ENCODE measurements at regions not wholly inside any gene's neighbourhood (a gene's known extent, or its start where the extent isn't known, plus 50 kb on each side); places are given as distances from the start of the nearest gene placed in this dataset.

DNA sequence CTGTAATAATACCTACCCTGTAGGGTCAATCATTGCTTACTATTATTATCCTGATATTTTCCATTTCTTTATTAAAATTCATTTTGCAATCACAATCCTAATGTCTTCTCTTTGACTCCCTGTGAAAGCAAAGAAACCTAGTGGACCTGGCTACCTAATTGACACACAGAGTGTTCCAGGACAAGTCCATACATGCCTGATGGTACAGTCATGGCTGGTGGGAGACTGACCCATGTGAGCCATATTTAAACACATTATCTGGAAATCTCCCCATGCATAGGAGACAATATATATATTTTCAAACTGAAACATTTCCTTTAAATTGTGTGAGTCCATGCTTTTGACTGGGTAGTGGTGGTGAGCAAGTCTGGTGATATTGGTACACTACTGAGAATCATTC, 230.6 kb upstream of the DACH1 start:
- no peak for FAIRE-seq

DNA sequence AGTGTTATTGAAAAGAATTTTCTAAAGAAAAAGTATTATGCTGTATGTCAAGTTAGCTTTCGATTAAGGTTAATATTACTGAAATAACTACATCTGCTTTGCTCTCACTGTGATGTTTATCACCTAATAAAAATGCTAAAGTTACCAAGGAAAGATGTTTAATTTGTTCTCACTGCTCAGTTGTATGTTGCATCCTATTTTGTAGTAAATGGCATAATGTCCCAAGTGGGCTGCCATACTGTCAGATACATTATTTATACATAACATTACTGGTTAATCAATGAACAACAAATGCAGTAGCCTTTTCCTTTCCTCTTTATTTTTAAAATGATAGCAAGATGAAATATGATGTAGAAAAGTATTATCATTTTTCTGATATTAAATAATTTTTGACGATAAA, 226.3 kb upstream of the DACH1 start:
- FAIRE-seq: no peak

DNA sequence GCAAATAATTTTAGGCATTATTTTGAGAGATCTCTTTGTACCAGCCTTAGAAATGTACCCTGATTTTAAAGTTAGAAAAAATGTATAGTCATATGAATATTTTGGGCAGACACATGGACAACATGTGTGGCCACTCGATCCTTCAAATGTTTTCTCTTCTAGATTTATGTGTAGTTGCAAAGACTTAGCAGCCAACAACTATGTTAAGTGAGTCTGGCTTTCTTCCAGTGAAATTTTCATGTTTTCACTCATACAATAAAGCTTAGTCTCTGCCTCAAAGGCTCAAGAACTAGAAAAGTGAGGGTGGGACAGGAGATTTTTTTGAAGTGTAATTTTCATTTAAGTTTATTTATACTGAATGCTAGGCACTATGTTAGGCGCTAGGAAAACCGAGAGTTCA, 207.7 kb upstream of the DACH1 start:
- FAIRE-seq: no peak

DNA sequence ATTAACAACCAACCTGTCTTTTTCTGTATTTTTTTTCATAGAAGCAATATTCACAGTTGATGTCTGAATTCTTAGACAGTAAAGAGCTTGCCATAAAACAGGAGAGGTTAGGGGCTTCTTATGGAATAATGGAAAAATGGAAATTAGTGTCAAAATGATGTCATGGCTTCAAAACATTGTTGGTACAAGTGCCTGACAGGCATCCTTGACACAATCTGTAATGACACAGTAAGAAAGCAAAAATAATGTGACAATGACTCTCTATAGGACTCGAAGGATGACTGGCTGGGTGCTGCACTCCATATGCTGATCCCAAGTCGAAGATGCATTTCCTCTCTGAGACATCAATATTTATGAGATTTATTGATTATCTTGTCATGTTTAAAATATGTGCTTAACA, 205.3 kb upstream of the DACH1 start:
- FAIRE-seq: no peak

GRCh38 chr13:72071713-72072112, 204.7 kb upstream of the DACH1 start:
- no peak for FAIRE-seq

- FAIRE-seq: no peak
These were observed 195.6 kb upstream of the DACH1 start for GRCh38 chr13:72062566-72062965.

DNA sequence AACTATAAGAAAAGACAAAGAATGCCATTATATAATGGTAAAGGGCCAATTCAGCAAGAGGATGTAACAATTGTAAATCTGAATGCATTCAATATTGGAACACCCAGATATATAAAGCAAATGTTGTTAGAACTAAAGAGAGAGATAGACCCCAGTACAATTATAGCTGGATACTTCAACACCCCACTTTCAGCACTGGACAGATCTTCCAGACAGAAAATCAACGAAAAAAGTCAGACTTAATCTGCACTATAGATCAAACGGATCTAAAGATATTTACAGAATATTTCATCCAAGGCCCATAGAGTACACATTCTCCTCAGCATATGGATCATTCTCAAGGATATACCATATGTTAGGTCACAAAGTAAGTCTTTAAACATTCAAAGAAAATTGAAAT, 194.6 kb upstream of the DACH1 start:
- FAIRE-seq: no peak

DNA sequence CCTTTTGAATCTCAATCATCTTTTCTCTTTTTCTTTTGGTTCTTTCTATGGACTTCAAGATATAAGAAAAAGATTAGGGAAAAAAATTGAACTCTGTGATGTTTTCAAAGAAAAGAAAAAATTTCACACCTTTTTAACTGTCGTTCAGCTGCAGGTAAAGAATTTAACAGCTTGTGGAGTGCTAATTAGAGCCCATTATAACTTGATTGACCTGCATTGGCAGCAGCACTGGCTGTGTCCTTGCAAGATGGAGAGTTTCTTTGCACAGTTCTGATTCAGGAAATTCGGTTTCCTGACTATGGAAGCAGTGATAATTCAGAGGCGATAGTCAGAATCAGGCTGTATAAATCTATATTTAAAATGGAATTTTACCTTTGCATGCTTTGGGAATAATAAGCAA, 183.2 kb upstream of the DACH1 start:
- no peak for FAIRE-seq

DNA sequence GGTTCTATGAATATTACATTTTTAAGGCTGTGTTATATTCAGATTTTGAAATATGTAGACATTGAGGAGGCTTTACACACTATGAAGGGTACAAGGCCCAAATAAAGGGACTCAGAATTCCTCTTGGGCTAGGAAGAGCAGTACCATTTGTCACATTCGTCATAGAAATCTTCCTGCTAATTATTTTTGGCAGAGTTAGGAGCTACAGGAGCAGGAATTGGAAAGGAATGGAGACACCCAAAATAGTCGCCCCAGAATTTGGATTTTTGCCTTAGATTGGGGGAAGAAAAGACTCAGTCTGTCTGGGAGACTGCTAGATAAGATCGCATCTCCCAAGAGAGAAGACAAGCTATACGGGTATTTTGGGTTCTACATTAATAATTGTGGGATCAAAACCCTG, 176.4 kb upstream of the DACH1 start:
- no peak for FAIRE-seq

DNA sequence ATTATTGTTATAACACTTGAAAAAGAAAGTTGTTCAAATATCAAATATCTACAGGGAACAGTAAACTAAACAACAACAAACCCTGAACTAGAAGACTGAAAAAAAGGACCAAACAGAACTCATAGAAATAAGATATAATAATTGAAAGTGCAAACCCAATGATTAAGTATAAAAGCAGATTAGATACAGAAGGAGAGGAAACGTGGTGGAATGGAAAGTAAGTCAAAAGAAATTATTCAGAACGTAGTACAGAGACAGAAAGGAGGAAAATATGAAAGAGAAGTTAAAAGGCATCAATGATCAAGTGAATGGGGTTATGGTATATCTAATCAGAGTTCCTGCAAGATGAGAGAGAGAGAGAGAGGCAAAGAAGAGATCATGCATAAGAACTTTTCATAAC, 174.2 kb upstream of the DACH1 start:
- no peak for FAIRE-seq

- FAIRE-seq: no peak
These were observed 172.1 kb upstream of the DACH1 start for GRCh38 chr13:72039126-72039525.

DNA sequence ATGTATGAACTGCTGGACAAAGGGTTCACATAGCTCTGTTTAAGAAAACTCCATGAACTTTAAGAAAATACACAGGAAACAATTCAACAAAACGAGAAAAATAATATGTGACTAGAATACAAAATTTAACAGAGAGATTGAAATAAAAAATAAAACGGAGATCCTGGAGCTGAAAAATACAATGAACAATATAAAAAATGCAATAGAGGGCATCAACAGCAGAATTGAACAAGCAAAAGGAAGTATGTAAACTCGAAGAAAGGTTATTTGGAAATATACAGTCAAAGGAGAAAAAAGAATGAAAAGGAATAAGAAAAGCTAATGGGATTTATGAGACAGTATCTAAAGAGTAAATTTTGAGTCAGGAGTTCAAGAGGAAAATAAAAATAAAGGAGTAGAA, 163.0 kb upstream of the DACH1 start:
- no peak for FAIRE-seq

GRCh38 chr13:72025836-72026235, 158.8 kb upstream of the DACH1 start:
- FAIRE-seq: no peak

- FAIRE-seq: no peak
These were observed 156.9 kb upstream of the DACH1 start for GRCh38 chr13:72023895-72024294.

GRCh38 chr13:72005455-72005854, 138.5 kb upstream of the DACH1 start:
- no peak for FAIRE-seq

- no peak for FAIRE-seq
These were observed 137.9 kb upstream of the DACH1 start for GRCh38 chr13:72004784-72005374.

DNA sequence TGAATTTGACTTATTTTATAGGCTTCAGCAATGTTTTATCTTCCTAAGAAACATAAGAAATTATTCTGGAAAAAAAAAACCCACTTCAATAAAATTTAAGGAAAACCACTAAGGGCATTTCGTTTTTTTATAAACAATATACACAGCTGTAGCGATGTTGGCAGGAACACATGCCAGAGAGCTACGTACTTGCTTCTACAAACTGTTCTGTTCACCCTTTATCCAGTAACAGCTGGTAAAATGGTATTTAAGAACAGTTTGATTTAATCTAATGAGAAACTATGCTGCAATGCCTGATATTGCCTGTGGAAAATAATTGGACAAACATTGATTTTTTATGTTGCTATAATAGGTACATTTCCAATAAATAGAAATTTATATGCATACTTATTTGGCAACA, 137.2 kb upstream of the DACH1 start:
- FAIRE-seq: no peak

DNA sequence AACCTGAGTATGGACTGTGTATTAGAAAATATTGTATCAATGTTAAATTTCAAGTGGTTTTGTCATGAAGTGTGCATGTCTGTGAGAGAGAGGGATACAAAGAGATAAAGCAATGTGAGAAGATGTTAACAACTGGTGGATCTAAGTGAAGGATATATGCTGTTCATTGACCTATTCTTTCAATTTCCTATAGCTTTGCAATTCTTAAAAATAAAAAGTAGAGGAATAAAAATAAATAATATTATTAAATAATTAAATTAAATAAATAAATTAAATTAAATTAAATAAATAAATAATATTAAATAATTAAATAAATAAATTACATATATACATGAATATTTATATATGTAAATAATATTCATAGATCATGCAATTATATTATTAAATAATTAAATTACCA, 131.2 kb upstream of the DACH1 start:
- FAIRE-seq: peak; percentile 98

DNA sequence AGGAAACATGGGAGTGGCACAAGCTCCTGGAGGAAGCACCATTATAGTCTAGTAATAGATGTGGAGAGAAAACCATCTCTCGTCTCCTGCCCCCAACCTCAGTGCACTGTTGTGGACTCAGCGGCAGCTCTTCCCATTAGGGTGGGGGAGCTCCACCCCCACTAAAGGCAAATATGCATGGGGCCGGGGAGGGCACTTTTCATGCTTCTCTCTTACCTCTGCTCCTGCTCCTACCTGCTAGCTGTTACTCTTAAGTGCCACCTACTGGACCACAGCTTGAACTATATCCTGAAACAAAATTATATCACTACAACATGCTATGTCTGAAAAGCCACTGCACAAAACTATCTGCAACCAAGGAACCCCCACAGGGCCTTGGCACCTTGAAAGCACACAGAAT, 112.6 kb upstream of the DACH1 start:
- FAIRE-seq: no peak

GRCh38 chr13:71977028-71977427, 110.0 kb upstream of the DACH1 start:
- FAIRE-seq: no peak

DNA sequence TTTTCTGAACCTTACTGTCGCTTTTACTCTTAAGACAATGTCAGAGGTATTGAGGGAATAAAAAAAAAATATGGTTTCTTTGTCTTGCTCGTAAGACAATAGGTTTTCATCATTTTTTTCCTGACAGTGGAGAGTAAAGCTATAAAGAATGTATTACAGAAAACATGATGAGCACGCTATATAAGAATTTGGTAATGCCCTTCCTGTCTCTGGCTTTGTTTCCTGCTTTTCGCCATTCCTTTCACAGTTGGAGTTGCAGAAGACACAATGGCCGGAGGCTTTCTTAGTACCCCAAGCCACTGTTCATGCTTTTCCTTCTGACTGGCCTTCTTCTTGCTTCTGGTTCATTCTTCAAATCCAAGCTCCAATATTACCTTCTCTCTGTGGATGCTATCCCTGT, 101.0 kb upstream of the DACH1 start:
- no peak for FAIRE-seq

GRCh38 chr13:71964491-71965100, 97.6 kb upstream of the DACH1 start:
- no peak for FAIRE-seq

DNA sequence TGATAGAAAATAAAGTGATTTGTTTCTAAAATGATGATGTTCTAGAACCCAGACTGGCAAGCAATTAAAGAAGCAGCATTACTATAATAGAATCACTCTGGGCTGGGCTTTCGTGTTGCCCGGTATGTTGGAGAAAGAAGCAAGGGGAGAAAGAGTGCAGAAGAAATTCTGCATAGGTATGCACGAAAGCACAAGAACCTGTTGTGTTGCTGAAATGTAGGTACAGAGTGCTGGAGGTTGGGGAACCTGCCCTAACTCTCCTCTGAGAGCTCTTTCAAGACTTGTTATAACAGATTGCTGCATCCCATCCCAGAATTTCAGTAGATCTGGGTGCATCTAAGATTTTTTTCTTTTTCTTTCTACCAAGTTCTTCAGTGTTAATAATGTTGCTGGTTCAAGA, 95.7 kb upstream of the DACH1 start:
- FAIRE-seq: no peak

GRCh38 chr13:71962126-71962525, 95.1 kb upstream of the DACH1 start:
- peak; percentile 37 for FAIRE-seq

DNA sequence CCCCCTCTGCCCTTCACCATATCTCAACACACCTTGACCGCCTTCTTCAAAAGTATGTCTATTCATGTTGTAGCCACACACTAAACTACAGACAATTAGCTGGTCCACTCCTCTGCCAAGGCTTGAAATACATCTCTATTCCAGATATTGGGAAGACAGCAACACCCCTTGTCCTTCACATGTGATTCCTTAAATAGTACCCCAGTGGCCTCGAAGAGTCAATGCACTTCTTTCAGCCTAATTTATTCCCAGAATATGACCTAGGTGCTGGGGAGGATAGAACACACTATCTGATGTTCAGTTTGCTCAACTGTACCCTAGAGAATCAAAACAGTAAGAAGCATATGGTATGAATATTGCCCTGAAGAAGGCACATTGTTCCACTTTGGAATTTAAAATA, 82.4 kb upstream of the DACH1 start:
- no peak for FAIRE-seq

All from A204.1 (cell line).